ENCODE measurements at regions not wholly inside any gene's neighbourhood (a gene's known extent, or its start where the extent isn't known, plus 50 kb on each side); places are given as distances from the start of the nearest gene placed in this dataset.

DNA sequence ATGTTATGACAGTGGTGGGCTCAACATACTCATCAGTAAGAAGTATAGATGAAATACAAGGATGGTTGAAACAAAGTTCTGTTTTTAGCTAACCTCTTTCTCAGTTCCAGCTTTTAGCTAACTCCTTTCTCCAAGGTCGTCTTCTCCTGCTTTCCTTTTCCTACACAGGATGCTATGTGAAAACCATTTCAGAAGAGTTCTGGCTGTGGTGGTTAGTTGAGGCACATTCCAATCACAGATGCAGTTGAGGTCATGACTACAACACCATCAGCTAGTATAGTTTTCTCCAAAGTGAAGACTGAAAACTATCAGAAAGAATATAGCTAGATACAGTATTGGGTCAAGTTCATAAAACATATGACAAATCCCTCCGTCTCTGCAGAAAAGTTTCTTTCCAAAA lies 477.7 kb upstream of the C9orf72 start:
- Histone ChIP-seq H3K9me3 (ENCODE audit: control insufficient read depth, insufficient read depth, low read length) (no peaks in the 10 kb centered on the region), H3K4me1 (ENCODE audit: control insufficient read depth, insufficient read depth, low read length) (no peaks in the 10 kb centered on the region), H3K27me3 (ENCODE audit: control insufficient read depth, insufficient read depth, low read length) (no peaks in the 10 kb centered on the region), H3K36me3 (ENCODE audit: control insufficient read depth, insufficient read depth, low read length) (no peaks in the 10 kb centered on the region), H3K27ac (ENCODE audit: low read length) (no peak overlapping the region), H3K4me3 (ENCODE audit: low read length) (no peak overlapping the region)
- TF ChIP-seq, protein P1, sequence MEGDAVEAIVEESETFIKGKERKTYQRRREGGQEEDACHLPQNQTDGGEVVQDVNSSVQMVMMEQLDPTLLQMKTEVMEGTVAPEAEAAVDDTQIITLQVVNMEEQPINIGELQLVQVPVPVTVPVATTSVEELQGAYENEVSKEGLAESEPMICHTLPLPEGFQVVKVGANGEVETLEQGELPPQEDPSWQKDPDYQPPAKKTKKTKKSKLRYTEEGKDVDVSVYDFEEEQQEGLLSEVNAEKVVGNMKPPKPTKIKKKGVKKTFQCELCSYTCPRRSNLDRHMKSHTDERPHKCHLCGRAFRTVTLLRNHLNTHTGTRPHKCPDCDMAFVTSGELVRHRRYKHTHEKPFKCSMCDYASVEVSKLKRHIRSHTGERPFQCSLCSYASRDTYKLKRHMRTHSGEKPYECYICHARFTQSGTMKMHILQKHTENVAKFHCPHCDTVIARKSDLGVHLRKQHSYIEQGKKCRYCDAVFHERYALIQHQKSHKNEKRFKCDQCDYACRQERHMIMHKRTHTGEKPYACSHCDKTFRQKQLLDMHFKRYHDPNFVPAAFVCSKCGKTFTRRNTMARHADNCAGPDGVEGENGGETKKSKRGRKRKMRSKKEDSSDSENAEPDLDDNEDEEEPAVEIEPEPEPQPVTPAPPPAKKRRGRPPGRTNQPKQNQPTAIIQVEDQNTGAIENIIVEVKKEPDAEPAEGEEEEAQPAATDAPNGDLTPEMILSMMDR (IDR thresholded peaks at IDR 0.05), result no peak
- 93% methylated on average over 1 of the region's 2 CpGs for WGBS (ENCODE audit: insufficient coverage)
- H3K9me3 Mint-ChIP-seq, result peaks cover 0 to 17% of the 10 kb centered on the region in 2 donors
- ATAC-seq (no peak), DNase-seq (no peak)
- intact Hi-C loops (cut with micrococcal nuclease), result no loop called here
- no peak overlapping the region for H3K4me3 Mint-ChIP-seq
- no peak overlapping the region for H3K27ac Mint-ChIP-seq
- H3K27me3 Mint-ChIP-seq (ENCODE audit: low read depth in 2 of 2), result no peaks in the 10 kb centered on the region
- peaks cover 0 to 4% of the 10 kb centered on the region in 2 donors for H3K4me1 Mint-ChIP-seq
- no peaks in the 10 kb centered on the region for H3K36me3 Mint-ChIP-seq

DNA sequence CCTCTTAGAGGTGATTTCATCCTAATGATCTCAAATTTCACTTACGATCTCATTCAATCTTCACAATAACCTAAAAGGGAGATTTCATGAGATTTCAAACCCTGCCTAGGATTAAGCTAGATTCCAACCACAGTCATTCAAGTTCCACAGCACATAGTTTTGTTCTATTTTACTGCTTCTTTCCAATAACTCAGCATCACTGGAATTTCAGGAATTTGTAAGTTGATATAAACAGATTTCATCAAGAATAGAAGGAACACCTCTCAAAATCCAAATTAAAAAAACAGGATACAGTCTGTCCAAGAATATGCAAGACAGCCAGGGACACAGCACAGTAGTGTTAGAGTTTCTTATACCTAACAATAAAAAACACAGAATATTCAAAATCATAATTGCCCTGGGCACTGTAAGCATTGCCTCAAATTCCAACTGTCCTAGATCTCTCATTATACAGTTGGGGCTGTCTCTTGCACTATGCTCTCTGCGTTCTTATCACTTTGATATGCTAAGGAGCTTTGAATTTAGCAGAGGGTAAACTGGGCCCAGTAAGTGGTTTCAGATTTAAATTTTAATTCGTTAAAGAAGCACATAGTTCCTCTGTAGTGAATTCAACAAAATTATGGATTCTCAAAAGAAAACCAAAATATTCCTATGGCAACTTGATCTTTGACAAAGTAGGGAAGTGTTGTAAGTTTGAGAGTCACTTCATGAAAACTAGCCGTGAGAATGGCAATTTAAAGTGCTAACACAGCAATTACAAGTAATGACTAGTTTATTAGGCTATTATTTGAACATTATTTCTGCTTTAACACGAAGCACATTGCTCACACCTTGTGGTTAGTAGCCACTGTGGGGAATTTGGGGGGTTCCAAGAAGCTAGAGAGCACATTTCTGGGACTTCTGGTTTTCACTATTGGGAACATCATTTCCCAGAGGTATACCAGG lies 478.6 kb upstream of the C9orf72 start:
- Histone ChIP-seq H3K4me1 (ENCODE audit: control insufficient read depth, insufficient read depth, low read length) (no peaks in the 10 kb centered on the region), H3K27me3 (ENCODE audit: control insufficient read depth, insufficient read depth, low read length) (no peaks in the 10 kb centered on the region), H3K4me3 (ENCODE audit: low read length) (no peak overlapping the region), H3K27ac (ENCODE audit: low read length) (no peak overlapping the region), H3K36me3 (ENCODE audit: control insufficient read depth, insufficient read depth, low read length) (no peaks in the 10 kb centered on the region), H3K9me3 (ENCODE audit: control insufficient read depth, insufficient read depth, low read length) (no peaks in the 10 kb centered on the region)
- H3K4me1 Mint-ChIP-seq, result peaks cover 0 to under 1% of the 10 kb centered on the region in 2 donors
- ATAC-seq, result no peak
- no peaks in the 10 kb centered on the region for H3K27me3 Mint-ChIP-seq (ENCODE audit: low read depth in 2 of 2)
- no peaks in the 10 kb centered on the region for H3K36me3 Mint-ChIP-seq
- TF ChIP-seq, protein P1 (IDR thresholded peaks at IDR 0.05), result no peak
- no peak for DNase-seq
- no peak overlapping the region for H3K4me3 Mint-ChIP-seq
- no peak overlapping the region for H3K27ac Mint-ChIP-seq
- 78% methylated on average over 4 of the region's 5 CpGs for WGBS (ENCODE audit: insufficient coverage)
- intact Hi-C loops (cut with micrococcal nuclease), result no loop called here
- peaks cover 0 to 13% of the 10 kb centered on the region in 2 donors for H3K9me3 Mint-ChIP-seq

DNA sequence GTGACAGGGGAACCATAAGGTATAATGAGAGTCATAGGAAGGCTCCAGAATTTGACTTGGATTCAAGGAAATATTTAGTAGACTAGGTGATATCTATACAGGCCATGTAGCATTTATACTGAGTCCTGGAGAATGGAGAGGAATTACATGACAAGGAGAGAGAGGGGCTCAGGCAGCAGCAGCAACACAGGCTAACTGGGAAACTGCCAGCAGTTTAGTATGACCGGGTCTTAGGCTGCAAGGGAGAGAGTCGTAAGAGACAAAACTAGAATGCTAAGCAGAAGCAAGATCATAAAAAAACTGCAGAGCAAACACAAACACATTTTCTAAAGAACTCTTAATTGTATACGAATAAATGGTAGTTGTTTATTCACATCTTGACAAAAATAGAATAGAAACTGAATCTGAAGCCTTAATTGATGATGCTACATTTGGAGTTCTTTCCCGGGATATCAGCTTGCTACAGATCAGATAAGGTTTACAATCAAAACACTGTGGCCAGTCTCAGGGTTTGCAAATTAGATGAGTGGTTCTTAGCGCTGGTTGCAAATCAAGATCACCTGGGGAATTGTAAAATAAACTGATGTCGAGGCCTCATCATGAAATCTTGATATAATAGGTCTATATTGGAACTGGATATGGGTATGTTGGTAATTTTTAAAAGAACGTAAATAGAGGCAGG lies 480.0 kb upstream of the C9orf72 start:
- intact Hi-C loops (cut with micrococcal nuclease), result no loop called here
- no peak overlapping the region for H3K27ac Mint-ChIP-seq
- H3K27me3 Mint-ChIP-seq (ENCODE audit: low read depth in 2 of 2), result no peaks in the 10 kb centered on the region
- Histone ChIP-seq H3K4me1 (ENCODE audit: control insufficient read depth, insufficient read depth, low read length) (no peaks in the 10 kb centered on the region), H3K36me3 (ENCODE audit: control insufficient read depth, insufficient read depth, low read length) (no peaks in the 10 kb centered on the region), H3K27ac (ENCODE audit: low read length) (no peak overlapping the region), H3K27me3 (ENCODE audit: control insufficient read depth, insufficient read depth, low read length) (no peaks in the 10 kb centered on the region), H3K9me3 (ENCODE audit: control insufficient read depth, insufficient read depth, low read length) (no peaks in the 10 kb centered on the region), H3K4me3 (ENCODE audit: low read length) (no peak overlapping the region)
- ATAC-seq (no peak), DNase-seq (no peak)
- peaks cover 0 to 14% of the 10 kb centered on the region in 2 donors for H3K9me3 Mint-ChIP-seq
- no peaks in the 10 kb centered on the region for H3K4me1 Mint-ChIP-seq
- H3K36me3 Mint-ChIP-seq, result no peaks in the 10 kb centered on the region
- TF ChIP-seq, protein P1 (IDR thresholded peaks at IDR 0.05), result no peak
- H3K4me3 Mint-ChIP-seq, result no peak overlapping the region
- WGBS (ENCODE audit: insufficient coverage), result 74% methylated on average over 5 of the region's 7 CpGs
